ENCODE measurements at regions not wholly inside any gene's neighbourhood (a gene's known extent, or its start where the extent isn't known, plus 50 kb on each side); places are given as distances from the start of the nearest gene placed in this dataset.

DNA sequence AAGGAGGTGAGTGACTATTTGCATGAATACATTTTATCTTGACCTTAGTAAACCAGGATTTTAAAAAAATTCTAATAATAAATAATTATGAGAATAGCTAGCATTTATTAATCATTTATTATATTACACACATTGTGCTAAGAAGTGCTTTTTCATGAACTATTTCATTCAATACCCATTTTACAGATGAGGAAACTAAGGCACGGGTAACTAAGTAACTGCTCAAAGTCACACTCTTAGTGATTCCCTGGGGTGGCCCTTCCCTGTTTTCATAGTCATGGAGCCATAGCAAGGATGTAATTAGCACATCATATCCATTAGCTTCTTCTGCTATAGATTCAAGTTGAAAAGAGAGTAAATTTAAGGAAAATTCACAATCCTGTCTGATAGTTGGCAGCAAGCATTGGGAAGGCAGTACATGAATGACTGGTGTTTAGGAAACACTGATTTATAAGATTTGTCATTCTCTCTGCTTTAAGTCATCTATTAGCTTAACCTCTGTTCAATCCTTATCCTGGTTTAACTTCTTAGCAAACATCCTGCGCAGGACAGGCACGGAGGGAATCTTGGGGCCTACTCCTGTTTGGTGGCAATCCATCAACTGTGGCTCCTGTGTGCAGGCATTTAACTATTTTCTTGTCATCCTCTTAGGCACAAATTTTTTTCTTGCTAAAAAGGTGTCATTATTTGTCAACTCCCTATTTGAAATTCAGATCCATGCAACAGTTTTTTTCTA is 68.3 kb downstream of the RIN2 start:
- intact Hi-C loops (cut with DNase I; ENCODE audit: low total_unique reads): no loop called here
- H3K27me3 ChIP-seq: no peaks in the 10 kb centered on the region
- H3K9me3 ChIP-seq: no peaks in the 10 kb centered on the region
- no peak overlapping the region for H3K4me3 ChIP-seq
- WGBS, 5 donors: 69 to 74% (median 71%) methylated on average over 3 of the region's 3 CpGs
- no peaks in the 10 kb centered on the region for H3K4me1 ChIP-seq
- DNase-seq: no peak
- H3K36me3 ChIP-seq: peaks cover 0 to 8% (median 2%) of the 10 kb centered on the region in 4 donors
- H3K27ac ChIP-seq: no peak overlapping the region
- TF ChIP-seq, protein P1, sequence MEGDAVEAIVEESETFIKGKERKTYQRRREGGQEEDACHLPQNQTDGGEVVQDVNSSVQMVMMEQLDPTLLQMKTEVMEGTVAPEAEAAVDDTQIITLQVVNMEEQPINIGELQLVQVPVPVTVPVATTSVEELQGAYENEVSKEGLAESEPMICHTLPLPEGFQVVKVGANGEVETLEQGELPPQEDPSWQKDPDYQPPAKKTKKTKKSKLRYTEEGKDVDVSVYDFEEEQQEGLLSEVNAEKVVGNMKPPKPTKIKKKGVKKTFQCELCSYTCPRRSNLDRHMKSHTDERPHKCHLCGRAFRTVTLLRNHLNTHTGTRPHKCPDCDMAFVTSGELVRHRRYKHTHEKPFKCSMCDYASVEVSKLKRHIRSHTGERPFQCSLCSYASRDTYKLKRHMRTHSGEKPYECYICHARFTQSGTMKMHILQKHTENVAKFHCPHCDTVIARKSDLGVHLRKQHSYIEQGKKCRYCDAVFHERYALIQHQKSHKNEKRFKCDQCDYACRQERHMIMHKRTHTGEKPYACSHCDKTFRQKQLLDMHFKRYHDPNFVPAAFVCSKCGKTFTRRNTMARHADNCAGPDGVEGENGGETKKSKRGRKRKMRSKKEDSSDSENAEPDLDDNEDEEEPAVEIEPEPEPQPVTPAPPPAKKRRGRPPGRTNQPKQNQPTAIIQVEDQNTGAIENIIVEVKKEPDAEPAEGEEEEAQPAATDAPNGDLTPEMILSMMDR (IDR thresholded peaks at IDR 0.05): no peak
- TF ChIP-seq EP300 (IDR thresholded peaks at IDR 0.05) (no peak), POLR2AphosphoS5 (IDR thresholded peaks at IDR 0.05) (no peak), POLR2A (IDR thresholded peaks at IDR 0.05) (no peak)

GRCh38 chr20:19827818-19828217 is 69.8 kb downstream of the RIN2 start:
- no peaks in the 10 kb centered on the region for H3K4me1 ChIP-seq
- no peak overlapping the region for H3K27ac ChIP-seq
- WGBS, 5 donors: 70 to 85% (median 73%) methylated on average over 1 of the region's 1 CpG
- H3K36me3 ChIP-seq: peaks cover 0 to 8% (median 2%) of the 10 kb centered on the region in 4 donors
- no peak for DNase-seq
- H3K4me3 ChIP-seq: no peak overlapping the region
- H3K9me3 ChIP-seq: no peaks in the 10 kb centered on the region
- TF ChIP-seq POLR2AphosphoS5 (IDR thresholded peaks at IDR 0.05): no peak
- TF ChIP-seq EP300 (IDR thresholded peaks at IDR 0.05): no peak
- TF ChIP-seq POLR2A (IDR thresholded peaks at IDR 0.05): no peak
- TF ChIP-seq, protein P1 (IDR thresholded peaks at IDR 0.05): no peak
- no peaks in the 10 kb centered on the region for H3K27me3 ChIP-seq
- intact Hi-C loops (cut with DNase I; ENCODE audit: low total_unique reads): no loop called here

DNA sequence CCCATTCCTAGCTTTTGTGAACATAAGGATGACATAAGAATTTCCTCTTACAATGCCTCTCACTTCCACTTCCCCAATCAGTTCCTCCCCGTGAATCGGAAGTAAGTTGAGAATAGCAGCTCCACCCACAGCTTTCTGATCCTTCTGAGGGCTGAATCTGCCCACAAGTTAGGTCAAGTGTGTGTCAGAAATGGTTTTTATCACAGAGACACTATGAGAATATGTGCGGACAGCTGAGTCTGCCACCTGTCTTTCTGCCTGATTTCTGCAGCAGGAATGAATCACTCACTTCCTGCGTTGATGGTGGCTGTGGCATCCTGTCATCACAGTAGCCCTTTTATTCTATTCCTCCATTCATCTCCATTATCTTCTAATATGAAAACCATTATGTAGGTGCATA is 70.2 kb downstream of the RIN2 start:
- no peak overlapping the region for H3K27ac ChIP-seq
- H3K9me3 ChIP-seq: no peaks in the 10 kb centered on the region
- DNase-seq: peak in 1 of 2 donors; percentile 41
- H3K27me3 ChIP-seq: no peaks in the 10 kb centered on the region
- H3K4me3 ChIP-seq: no peak overlapping the region
- no peaks in the 10 kb centered on the region for H3K4me1 ChIP-seq
- peaks cover 0 to 8% (median 2%) of the 10 kb centered on the region in 4 donors for H3K36me3 ChIP-seq
- TF ChIP-seq, protein P1 (IDR thresholded peaks at IDR 0.05): no peak
- TF ChIP-seq POLR2A (IDR thresholded peaks at IDR 0.05) (no peak), POLR2AphosphoS5 (IDR thresholded peaks at IDR 0.05) (no peak), EP300 (IDR thresholded peaks at IDR 0.05) (no peak)
- 65 to 75% (median 73%) methylated on average over 4 of the region's 4 CpGs for WGBS, 5 donors
- intact Hi-C loops (cut with DNase I; ENCODE audit: low total_unique reads): no loop called here

- Histone ChIP-seq H3K36me3 (no peaks in the 10 kb centered on the region), H3K27ac (no peak overlapping the region), H3K4me1 (peaks cover 0 to 11% (median 0%) of the 10 kb centered on the region in 4 donors), H3K27me3 (no peaks in the 10 kb centered on the region), H3K9me3 (no peaks in the 10 kb centered on the region), H3K4me3 (no peak overlapping the region)
- DNase-seq: no peak
- TF ChIP-seq, protein P1 (IDR thresholded peaks at IDR 0.05): no peak
- TF ChIP-seq POLR2A (IDR thresholded peaks at IDR 0.05) (no peak), POLR2AphosphoS5 (IDR thresholded peaks at IDR 0.05) (no peak), EP300 (IDR thresholded peaks at IDR 0.05) (no peak)
- intact Hi-C loops (cut with DNase I; ENCODE audit: low total_unique reads): no loop called here
- WGBS, 5 donors: 69 to 97% (median 92%) methylated on average over 2 of the region's 2 CpGs
These were observed 72.2 kb downstream of the RIN2 start for GRCh38 chr20:19830211-19830785.

Data from stomach (tissue), 8 donors.